Stimulated activated CD4-positive, alpha-beta T cell treated with anti-CD3 and anti-CD28 coated beads, Interleukin-1b, Interleukin-23, amount 100 ng/mL, for 1 hour (primary cell): ENCODE measurements at regions not wholly inside any gene's neighbourhood (a gene's known extent, or its start where the extent isn't known, plus 50 kb on each side); places are given as distances from the start of the nearest gene placed in this dataset.

Experiments used
- DNase-seq, 2 donors: peaks; one replicate each; pipeline ENCODE4 v3.0.0-alpha.2; 2020; ENCODE audit warnings: low read depth in 2 of 2

DNA sequence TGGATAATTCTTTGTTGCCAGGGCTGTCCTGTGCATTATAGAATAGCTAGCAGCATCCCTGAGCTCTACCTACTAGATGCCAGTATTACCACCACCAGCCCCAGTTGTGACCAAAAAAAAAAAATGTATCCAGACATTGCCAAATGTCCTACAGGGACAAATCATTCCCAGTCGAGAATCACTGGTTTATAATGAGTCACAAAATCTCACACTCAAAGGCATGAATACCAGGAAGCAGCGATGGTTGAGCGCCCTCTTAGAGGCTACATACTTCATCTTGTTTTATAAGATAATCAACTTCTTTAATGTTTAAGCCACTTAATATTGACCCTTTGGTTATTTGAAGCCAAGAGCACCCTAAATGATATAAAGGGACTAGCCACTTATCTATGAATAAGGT lies 297.3 kb downstream of the DHX15 start:
- no peak for DNase-seq

GRCh38 chr4:24285759-24286158 lies 298.6 kb downstream of the DHX15 start:
- no peak for DNase-seq

- DNase-seq, result no peak
These were observed 301.9 kb downstream of the DHX15 start for GRCh38 chr4:24282446-24282845.

GRCh38 chr4:24279911-24280375 lies 304.4 kb downstream of the DHX15 start:
- DNase-seq, result no peak

DNA sequence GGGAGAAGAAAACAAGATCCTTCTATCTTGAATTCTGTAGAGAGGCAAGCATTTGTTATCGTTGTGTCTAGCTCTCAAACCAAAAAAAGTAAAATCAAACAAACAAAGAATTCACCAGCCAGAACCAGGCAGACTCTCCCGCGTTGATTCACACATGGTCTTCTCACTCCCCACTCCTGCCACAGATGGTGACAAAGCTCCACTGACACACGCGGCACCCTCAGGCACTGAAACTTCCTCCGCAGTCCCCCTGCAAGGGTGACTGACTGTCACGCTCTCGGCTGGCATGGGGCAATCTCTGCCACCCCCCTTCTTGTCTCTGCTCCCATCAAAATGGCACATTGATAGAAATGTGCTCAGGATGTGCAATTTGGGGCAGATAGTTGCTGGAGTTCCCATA lies 304.9 kb downstream of the DHX15 start:
- no peak for DNase-seq

DNA sequence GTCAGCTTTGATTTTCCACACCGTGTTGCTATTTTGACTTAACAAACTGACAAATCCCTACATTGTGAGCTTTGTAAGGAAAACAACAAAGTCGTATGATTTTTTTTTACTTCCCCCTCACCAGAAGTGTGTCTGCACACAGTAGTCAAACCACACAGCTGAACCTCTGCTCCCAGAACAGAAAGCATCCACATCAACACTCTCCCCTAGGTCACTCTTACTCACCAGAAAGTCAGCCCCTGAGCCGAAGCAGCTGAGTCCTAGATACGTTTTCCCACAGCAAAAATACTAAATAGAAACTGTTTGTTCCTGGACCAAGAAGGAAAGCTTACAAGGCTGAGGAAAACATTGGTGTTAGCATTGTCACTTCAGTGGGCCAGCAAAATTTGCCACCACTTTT lies 305.7 kb downstream of the DHX15 start:
- no peak for DNase-seq

GRCh38 chr4:24274381-24274941 lies 309.9 kb downstream of the DHX15 start:
- DNase-seq, result no peak

GRCh38 chr4:24273136-24273535 lies 311.2 kb downstream of the DHX15 start:
- no peak for DNase-seq

- no peak for DNase-seq
These were observed 317.2 kb downstream of the DHX15 start for GRCh38 chr4:24266951-24267722.

GRCh38 chr4:24265989-24266388 lies 318.4 kb downstream of the DHX15 start:
- no peak for DNase-seq

DNA sequence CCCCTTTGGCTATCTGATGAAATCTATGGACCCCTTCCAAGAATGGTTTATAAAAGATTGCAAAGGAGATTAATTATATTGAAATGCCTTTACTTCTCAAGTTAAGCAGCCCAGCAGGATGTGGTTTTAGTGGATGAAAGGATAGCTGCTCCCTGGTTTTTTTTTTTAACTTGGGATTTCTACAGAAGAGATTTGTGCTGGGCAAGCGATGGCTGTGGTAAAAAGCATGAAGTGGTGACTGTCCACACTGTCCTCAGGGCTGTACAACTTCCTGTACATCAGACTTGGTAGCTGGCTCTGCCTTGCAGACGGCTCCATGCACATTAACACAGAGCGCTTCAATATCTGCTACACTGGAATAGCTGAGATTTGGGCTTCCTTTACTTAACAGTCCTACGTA lies 321.7 kb downstream of the DHX15 start:
- DNase-seq, result no peak

- DNase-seq, result no peak
These were observed 322.3 kb downstream of the DHX15 start for GRCh38 chr4:24262084-24262483.

DNA sequence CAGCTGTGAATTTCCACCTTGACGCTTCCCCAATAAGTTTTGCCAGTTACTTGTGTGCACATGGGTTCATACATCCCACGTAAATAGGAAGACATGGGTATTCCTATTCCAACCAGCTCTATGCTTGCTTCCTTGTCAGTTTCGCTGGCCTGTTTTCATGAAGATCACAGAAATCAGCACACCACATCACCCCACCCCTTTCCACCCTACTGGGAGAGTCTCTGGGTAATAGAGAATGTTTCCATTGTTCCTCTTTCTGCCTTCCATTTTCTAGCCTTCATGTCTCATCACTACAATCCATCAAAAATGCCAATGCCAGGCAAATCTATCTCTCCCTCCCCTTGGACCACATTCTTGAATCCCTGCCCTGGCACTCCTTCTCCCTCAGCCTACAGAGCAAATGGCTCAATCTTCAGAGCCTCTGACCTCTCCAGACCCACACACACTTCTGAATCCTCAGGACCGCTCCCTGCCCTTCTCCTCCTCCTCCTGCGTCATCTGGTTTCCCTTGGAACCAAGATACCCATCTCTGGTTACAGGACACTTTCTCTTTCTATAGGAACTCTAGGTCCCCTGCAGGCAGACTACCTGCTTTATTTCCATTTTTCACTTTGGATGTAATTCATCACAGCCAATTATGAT lies 323.3 kb downstream of the DHX15 start:
- no peak for DNase-seq

- DNase-seq, result no peak
These were observed 324.1 kb downstream of the DHX15 start for GRCh38 chr4:24260133-24260715.

DNA sequence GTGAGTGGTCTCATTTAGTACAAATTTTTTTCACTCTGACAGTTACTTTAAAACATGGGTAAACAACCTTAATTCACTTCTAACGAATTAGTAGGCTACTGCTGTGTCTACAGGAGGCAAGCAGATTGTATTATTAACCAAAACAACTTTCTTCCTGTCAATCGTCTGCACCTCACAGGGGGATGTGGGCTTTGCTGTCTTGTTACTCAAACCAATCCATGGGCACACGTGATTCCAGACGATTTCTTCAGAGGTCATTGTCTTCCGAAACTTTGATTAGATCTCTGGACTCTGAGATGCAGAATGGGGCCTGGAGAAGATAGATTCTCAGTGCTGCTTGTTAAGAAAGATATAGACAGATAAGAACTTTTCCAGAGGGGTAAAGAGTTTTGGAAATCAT lies 327.8 kb downstream of the DHX15 start:
- no peak for DNase-seq

- DNase-seq, result no peak
These were observed 328.3 kb downstream of the DHX15 start for GRCh38 chr4:24256066-24256465.

DNA sequence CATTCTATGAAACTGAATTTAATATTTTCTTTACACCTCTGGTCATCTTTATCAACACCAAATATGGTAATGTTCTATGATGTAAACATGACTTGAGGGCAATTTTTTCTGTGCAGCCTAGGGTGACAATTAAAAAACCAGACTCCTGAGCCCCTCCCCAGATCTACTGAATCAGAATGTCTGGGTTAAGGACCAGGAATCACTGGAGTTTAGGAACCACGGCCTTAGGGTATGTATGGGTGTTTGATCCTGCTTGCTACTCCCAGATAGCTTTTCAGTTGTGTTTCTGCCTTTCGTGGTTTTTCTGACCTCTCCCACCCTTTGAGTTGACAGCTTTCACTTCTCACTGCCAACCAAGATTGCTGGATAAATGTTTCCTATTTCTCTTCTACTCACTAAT lies 332.2 kb downstream of the DHX15 start:
- DNase-seq, result no peak

DNA sequence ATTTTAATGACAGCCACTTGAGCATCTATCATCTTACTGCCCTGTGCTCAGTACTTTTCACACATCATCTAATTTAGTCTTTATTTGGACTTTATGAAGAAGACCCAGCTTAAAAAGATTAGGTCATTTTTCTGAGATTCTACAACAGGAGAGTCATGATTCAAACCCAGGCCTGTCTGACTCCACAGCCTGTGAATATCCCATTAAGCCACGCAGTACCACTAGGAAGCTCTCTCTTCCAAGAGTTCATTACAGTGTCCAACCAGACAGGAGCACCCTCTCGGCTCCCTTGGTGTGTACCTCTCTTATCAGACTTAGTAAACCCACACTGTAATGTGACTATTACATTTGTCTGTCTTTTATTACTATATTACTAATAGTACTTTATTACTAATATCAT lies 332.8 kb downstream of the DHX15 start:
- DNase-seq, result no peak

DNA sequence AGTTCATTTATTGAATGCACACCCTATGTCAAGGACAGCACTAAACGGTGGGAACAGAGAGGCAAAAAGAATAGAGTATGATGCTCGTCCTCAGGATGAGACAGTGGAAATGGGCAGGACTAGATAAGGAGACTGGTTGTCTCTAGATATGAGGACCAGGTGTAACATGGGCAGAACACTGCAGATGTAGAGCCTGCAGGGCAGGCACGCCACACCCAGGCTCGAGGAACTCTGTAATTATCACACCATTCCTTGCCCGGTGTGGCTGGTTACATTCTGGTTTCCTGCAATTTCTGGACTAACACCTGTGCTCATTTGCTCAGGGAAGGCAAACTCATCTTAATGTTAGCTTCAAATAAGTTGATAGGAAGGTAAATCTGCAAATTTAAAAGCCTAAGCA lies 334.4 kb downstream of the DHX15 start:
- no peak for DNase-seq

DNA sequence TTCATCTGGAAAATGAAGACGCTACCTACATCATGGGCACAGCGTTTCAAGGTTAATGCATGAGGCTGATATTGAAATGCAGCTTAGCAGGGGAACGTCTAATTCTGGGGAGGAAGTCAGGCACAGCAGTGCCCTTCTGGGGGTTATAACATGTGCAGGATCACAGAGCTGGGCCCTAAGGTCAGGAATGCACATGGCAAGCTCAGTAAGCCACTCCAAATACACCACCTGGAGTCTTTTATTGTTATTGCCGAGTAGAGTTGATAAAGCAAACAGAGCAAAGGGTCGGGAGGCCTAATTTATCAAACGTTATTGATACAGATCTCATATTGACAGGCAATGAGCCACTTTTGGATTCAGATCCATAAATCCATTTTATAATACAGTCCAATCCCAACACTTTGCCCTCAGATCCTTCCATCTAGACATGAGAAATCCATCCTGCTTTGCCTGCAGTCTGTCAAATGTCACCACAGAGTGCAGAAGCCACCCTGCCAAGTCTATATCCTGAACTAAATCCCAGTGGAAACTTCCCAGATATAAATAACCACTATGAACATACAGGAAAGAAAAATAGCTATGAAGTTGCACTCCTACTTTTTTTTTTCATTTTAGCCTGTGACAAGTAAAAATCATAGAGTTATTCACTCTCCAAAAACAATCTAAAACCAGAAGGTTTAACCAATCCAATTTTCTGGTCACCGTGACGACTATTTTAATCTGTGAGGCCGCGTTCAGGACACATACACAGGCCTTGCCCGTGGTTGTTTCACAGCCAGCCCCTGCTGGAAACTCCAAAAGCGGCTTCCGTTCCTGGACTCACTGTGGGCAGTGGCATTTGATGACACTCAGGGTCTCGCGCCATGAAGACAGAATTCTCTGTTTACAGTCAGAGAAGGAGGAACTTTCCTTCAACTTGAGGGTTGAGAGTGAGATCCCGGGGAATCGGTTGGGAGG lies 335.4 kb downstream of the DHX15 start:
- no peak for DNase-seq

GRCh38 chr4:24245491-24245820 lies 338.9 kb downstream of the DHX15 start:
- DNase-seq, result no peak
